ENCODE measurements at regions not wholly inside any gene's neighbourhood (a gene's known extent, or its start where the extent isn't known, plus 50 kb on each side); places are given as distances from the start of the nearest gene placed in this dataset.
A peak's percentile ranks its signal among the peaks of the same experiment; 100 is the strongest.

GRCh38 chr10:121313119-121313875 lies 284.9 kb downstream of the FGFR2 start:
- peak in 1 of 3 experiments; percentile 63 for TF ChIP-seq CTCF (optimal IDR thresholded peaks at IDR 0.05 in 1 of 3, IDR thresholded peaks at IDR 0.05 in 1 of 3, conservative IDR thresholded peaks at IDR 0.05 in 1 of 3; ENCODE audit: extremely low read depth in 1 of 3, insufficient read depth in 2 of 3, low read length in 3 of 3)
- no peak for TF ChIP-seq EZH2 (IDR thresholded peaks at IDR 0.05; ENCODE audit: low read length)
